K562 (cell line): ENCODE measurements at regions not wholly inside any gene's neighbourhood (a gene's known extent, or its start where the extent isn't known, plus 50 kb on each side); places are given as distances from the start of the nearest gene placed in this dataset.

Experiments used
- ZBTB40 ChIP-seq, 2 experiments: fragments of 450-650 bp in 1 of 2; sonication (generic) in 1 of 2; formaldehyde crosslinking in 1 of 2; IDR thresholded peaks; 2 replicates each; pipeline versions ENCODE4 v1.7.1 to v1.9.0; 2016 to 2022; ENCODE audit warnings: inconsistent platforms in 1 of 2, mild to moderate bottlenecking in 1 of 2, missing genetic modification reagents in 1 of 2

DNA sequence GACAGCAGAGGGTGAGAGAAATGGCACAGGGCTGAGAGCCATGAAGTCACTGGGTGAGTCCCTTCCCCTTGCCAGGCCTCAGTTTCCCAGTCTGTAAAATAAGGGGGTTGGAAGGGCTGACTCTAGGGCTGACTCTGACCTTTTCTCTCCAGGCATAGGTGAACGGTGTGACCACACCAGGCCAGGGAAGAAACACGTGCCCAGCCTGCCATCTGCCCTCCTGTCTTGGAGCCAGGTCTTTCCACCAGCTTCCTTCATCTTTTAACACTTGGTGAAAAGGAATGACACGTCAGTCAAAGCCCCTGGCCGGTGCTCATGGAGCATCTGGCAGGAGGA, 74.4 kb downstream of the CPN2 start (continued):
- TF ChIP-seq ZBTB40 (IDR thresholded peaks at IDR 0.05) (no peak), ZBTB40 (CRISPR knock-in tag; IDR thresholded peaks at IDR 0.05) (no peak)
- TF ChIP-seq, all 486 proteins: peak for 0
